Skin epidermis (tissue), 12 donors: ENCODE measurements at regions not wholly inside any gene's neighbourhood (a gene's known extent, or its start where the extent isn't known, plus 50 kb on each side); places are given as distances from the start of the nearest gene placed in this dataset.

Experiments used
- H3K27ac ChIP-seq, 21 experiments: fragments of 200-600 bp; sonication (generic) in 11 of 21; one replicate each; pipeline ENCODE4 v1.5.0; 2020; ENCODE audit warnings: mild to moderate bottlenecking in 3 of 21, inconsistent platforms in 2 of 21, moderate library complexity in 2 of 21
- H3K4me3 ChIP-seq, 7 experiments: fragments of 200-600 bp; sonication (generic) in 2 of 7; one replicate each; pipeline ENCODE4 v1.5.0; 2020; ENCODE audit warnings: inconsistent platforms in 2 of 7, mild to moderate bottlenecking in 2 of 7, moderate library complexity in 1 of 7

DNA sequence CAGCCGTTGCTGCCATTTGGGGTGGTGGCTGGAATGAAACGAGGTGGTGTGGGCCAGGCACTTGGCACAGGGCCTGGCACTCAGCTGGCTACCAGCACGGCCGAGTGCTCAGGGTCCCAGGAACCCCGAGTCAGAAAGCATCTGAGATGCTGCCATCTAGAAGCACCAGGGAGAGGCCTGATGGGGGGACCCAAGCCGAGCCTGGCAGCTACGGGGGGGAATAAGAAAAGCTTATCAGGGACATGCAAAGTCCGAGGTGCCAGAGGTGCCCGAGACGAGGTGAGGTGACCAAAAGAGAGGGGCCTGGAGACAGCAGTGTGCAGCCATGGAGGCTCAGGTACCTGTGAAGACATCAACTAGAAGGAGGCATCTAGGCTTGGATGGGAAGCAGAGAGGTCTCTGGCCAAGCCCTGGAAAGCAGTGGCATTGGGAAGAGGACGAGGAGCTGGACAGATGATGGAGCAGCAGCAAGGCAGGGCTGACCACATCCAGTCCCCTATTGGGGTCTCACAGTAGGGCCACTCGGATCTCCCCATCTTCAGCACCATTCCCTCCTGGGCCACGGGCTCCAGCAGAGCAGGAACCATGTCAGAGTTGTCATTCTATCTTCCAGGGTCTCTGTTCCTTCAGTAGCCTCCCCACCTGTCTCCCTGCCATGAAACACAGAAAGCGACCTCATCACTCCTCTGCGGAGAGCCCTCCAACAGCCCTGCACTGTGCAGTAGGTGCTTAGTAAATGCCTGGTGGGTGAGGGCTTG lies 59.3 kb upstream of the DIO3 start:
- no peak overlapping the region for H3K27ac ChIP-seq

DNA sequence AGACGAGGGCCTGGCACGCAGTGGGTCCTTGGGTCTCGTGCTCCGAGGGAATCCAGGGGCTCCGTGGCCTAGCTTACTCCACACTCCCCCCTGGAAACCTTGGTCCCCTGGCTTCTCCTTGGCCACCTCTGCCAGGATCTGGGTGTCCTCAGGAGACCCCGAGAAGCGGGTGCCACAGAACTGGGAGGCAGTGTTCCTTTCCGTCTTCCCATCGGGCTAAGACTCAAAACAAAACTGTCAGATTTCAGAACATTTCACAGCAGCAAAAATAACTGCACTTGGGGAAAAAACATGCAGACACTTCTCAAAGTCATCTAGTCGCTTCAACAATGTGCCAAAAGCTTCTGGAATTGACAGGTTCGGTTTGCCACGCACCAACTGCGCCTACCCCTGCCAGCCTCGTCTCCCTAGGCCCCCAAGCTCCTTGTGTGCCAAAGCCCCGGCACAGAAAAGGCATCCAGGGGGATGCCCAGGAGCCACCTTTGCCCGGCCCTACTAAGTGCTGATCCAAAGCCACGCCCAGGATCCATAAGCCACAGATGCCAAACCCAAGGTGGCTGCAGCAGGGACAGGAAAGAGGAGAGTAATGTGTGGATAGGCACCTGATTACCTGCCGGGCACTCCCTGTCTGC lies 58.4 kb upstream of the DIO3 start:
- H3K4me3 ChIP-seq: no peak overlapping the region
- H3K27ac ChIP-seq: no peak overlapping the region

More for the DNA sequence above, 59.3 kb upstream of the DIO3 start:
- H3K4me3 ChIP-seq: no peak overlapping the region

GRCh38 chr14:101503431-101504095 lies 57.7 kb upstream of the DIO3 start:
- Histone ChIP-seq H3K27ac (no peak overlapping the region), H3K4me3 (no peak overlapping the region)

- Histone ChIP-seq H3K4me3 (no peak overlapping the region), H3K27ac (no peak overlapping the region)
These were observed 57.0 kb upstream of the DIO3 start for GRCh38 chr14:101504096-101504948.

GRCh38 chr14:101505236-101505970 lies 55.9 kb upstream of the DIO3 start:
- Histone ChIP-seq H3K27ac (peak overlapping the region in 4 of 21 experiments; percentile 10 to 80 (median 41)), H3K4me3 (no peak overlapping the region)

- peak overlapping the region in 8 of 21 experiments; percentile 0 to 80 (median 43) for H3K27ac ChIP-seq
- no peak overlapping the region for H3K4me3 ChIP-seq
These were observed 54.9 kb upstream of the DIO3 start for GRCh38 chr14:101506211-101506925.

- no peak overlapping the region for H3K4me3 ChIP-seq
- H3K27ac ChIP-seq: peak overlapping the region in 10 of 21 experiments; percentile 7 to 80 (median 48)
These were observed 54.1 kb upstream of the DIO3 start for GRCh38 chr14:101506926-101507835.

- H3K27ac ChIP-seq: peak overlapping the region in 5 of 21 experiments; percentile 50 to 80 (median 69)
- H3K4me3 ChIP-seq: no peak overlapping the region
These were observed 53.5 kb upstream of the DIO3 start for GRCh38 chr14:101507836-101508150.

- Histone ChIP-seq H3K27ac (peak overlapping the region in 6 of 21 experiments; percentile 10 to 80 (median 32)), H3K4me3 (no peak overlapping the region)
These were observed 52.9 kb upstream of the DIO3 start for GRCh38 chr14:101508196-101508947.

DNA sequence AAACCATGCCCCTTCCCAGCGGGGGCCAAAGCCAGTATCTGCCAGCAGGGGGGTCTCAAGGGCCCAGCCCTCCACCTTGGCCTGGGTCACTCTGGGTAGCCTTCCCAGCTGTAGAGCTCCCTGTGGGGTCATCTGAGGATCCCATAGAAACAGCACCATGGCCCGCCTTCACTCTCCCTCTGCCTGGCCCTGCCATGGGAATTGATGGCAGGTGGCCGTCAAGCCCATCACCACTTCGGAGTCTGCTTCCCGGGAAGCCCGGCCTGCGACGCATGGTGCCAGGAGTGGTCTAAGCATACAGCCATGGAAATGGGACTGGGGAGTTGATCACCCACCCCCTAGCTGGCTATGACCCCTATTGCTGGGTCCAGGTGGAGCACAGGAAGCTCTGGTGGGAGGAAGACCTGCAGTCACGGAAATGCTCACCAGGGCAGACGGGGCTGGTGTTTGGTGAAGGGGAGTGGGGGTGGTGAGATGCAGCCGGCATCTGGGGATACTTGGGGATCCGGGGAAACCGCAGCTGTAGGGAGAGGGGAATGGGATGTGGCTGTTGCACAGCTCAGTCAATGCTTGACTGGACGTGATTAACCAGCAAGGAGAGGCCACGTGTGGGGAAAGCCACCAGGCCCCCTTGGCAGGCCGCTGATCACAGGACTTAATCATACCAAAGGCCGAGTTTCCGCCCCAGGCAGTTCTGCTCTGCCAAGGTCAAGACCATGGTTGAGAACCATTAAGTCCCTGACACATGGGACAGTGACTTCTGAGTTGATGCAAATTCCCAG lies 52.2 kb upstream of the DIO3 start:
- peak overlapping the region in 3 of 21 experiments; percentile 11 to 80 (median 59) for H3K27ac ChIP-seq
- no peak overlapping the region for H3K4me3 ChIP-seq

GRCh38 chr14:101509730-101510371 lies 51.4 kb upstream of the DIO3 start:
- Histone ChIP-seq H3K27ac (peak overlapping the region in 1 of 21 experiments; percentile 24), H3K4me3 (no peak overlapping the region)

DNA sequence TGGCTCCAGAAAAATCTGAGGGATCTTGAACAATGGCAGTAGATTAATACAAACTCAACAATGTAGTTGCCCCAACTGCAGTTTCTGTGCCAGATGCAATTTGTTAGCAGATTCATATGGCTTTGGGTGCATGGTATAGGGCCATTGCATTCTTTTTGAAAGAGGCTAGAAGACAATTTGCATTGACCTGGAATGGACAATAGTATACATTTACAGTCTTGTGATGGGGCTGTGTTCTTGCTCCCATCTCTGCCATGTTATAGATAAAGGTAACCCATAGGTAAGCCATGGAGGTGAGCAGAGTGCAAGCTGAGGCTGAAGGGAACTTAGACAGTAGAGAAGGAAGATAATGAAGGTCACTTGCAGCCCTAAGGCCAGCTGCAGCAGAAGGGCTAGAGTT lies 50.1 kb upstream of the DIO3 start:
- H3K27ac ChIP-seq: peak overlapping the region in 2 of 21 experiments; percentile 1 to 29
- H3K4me3 ChIP-seq: no peak overlapping the region
